Right ventricle myocardium superior (tissue), 1 donor: ENCODE measurements at regions not wholly inside any gene's neighbourhood (a gene's known extent, or its start where the extent isn't known, plus 50 kb on each side); places are given as distances from the start of the nearest gene placed in this dataset.
"Not testable (repeated sequence)": the region's sequence is repeated elsewhere in the genome, so short reads cannot be mapped to it uniquely, and the experiment has no call there.

Experiments used
- ATAC-seq: fragments of 200-7000 bp; cut with Tn5 transposase; one replicate; pipeline ENCODE4 v1.9.1; 2020; ENCODE audit warnings: mild to moderate bottlenecking; ENCODE audit not compliant: poor library complexity
- DNase-seq: peaks from one replicate; pipeline ENCODE4 v3.0.0-alpha.2; 2020
- intact Hi-C: fragments of 100-400 bp; cut with DNase I; formaldehyde crosslinking; loops from one replicate; pipeline ENCODE4 v1.11.2; 2022
- donor health status: DM: no; HTN: yes; CAD: no; lungs with severe emphysema.

DNA sequence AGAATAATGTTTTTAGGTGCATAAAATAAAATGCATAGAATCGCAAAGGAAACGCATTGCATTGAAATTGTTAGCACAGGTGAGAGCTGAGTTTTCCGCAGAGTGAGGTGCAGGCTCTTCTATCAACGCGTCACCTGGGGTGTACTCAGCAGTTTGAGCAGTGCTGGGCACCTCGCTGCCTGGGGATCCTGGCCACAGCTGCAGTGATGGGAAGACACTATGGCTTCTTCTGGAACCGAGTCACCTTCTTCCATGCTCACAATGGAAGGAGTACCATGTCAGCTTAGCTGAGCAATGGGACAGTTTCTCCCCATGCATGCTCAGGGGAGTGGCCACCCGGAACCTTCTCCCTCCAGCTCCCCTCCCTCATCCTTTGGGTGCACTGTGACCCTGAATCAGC is 95.4 kb upstream of the OTOS start:
- intact Hi-C loops, result loop anchor here (2.0 to 10.0 kb wide), 4 partner anchors 23 to 139 kb away; no protein-coding TSS in a partner anchor
- no peak for DNase-seq

DNA sequence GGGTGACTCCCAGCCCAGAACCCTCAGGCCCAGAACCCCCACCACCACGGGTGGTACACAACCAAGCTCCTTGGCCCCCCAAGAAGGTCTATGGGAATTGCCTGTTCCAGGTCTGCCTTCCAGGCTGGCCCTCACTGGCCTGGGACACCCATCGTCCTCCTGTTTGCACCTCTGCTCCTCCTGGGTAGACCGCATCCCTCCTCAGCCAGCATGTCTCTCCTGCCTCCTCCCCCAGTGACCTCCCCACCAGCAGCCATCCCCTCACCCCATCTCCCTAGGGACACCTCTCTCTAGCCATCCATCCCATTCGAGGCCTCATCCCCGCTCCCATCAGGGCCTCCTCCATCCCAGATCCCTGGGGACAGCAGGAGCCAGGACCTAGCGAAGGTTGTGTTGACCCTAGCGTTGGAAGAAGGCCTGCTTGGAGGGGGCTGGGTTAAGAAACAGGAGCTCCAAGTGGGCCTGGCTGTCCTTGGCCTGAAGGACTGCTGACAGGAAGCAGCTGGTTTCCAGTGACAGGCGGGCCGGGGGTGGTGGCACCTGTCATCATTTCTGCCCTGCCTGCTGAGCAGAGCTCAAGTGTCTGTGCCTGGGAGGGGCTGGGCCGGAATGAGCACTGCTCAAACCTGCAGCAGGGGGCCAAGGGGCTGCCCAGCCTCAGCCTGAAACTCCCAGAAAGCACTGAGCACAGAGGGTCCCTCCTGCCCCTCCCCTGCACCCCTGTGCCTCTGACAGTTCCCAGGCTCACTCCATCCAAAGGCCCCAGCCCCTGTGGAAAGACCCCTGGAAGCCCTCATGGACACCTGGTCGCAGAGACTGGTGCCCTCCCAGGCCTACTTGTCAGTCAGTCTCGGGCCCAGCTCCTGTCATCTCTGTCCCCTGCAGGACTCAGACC is 96.0 kb upstream of the OTOS start:
- intact Hi-C loops, result loop anchor here (2.0 to 10.0 kb wide), 4 partner anchors 22 to 138 kb away; no protein-coding TSS in a partner anchor
- ATAC-seq, result peak; percentile 65

More for the DNA sequence above, 95.4 kb upstream of the OTOS start:
- no peak for ATAC-seq

DNA sequence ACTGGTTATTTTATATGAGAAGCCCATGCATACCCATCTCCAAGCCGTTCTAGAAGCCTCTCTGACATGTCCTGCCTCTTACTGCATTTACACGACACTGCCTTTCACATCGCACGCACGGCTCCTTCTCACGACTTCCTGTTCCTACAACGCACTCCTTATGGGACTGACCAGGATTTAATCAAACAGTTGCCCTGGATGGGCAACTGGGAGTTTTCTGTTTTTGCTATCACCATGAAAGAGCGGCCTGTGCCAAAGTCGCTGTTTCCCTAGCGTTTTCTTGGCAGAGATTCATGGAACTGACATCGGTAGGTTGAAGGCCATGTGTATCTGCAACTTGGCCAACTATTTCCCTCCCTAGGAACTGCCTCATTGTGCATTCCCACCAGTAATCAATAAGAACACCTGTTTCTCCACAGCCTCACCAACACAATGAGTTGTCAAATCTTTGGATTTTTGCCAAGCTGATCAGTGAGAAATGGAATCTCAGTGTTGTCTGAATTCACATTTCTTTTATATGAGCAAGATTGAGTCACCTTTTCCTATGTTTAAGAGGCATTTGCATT is 97.2 kb upstream of the OTOS start:
- intact Hi-C loops, result loop anchor here (2.0 to 10.0 kb wide), 4 partner anchors 21 to 137 kb away; no protein-coding TSS in a partner anchor
- DNase-seq, result no peak
- ATAC-seq, result peak; percentile 21

More for the DNA sequence above, 96.0 kb upstream of the OTOS start:
- peak; percentile 87 for DNase-seq

DNA sequence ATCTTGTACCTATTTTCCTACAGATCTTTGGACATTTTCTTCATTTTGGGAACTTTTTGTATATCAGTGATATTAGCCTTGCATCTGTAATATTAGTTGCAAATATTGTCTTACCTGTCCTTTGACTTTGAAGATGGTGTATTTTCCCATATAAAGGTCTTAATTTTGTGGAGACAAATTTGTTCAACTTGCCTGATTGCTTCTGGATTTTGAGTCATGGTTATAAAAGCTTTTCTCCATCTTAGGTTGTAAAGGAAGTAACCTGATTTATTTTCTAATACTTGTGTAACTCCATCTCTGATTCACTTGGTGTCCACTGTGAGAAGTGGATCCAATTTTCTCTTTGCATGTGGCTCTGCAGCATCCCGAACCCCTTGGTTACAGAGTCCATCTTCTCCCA is 97.7 kb upstream of the OTOS start:
- no peak for ATAC-seq
- intact Hi-C loops, result loop anchor here (10.0 kb wide), 3 partner anchors 57 to 137 kb away; no protein-coding TSS in a partner anchor
- DNase-seq, result no peak

DNA sequence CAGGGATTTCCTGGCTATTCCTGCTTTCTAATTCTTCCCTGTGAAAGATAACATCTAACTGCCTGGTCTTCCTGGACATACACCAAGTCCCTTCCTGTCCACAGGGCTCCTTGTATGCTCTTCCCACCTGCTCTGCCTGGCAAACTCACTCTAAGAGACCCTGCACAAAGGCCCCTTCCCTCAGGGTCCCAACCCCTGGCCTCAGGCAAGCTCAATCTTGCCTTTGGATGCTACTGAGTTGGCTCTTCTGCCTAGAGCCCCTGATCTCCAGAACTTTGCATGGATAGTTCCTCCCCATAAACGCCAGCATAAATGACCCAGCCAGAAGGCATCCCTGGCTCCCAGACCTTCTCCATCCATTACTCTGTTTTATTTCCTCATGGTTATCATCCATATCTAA is 98.3 kb upstream of the OTOS start:
- intact Hi-C loops, result loop anchor here (10.0 kb wide), 3 partner anchors 56 to 136 kb away; no protein-coding TSS in a partner anchor
- no peak for ATAC-seq
- DNase-seq, result no peak

DNA sequence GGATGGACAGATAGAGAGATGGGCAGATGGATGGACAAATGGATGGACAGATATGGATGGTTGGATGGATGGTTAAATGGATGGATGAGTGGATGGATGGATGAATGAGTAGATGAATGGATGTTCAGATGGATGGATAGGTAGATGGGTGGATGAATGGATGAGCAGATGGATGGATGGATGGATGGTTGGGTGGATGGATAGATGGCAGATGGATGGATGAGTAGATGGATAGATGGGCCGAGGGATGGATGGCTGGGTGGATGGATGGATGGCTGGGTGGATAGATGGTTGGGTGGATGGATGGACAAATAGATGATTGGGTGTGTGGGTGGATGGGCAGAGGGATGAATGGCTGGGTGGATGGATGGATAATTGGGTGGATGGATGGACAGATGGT is 98.9 kb upstream of the OTOS start:
- DNase-seq, result no peak
- ATAC-seq, result no peak
- intact Hi-C loops, result loop anchor here (10.0 kb wide), 3 partner anchors 55 to 135 kb away; no protein-coding TSS in a partner anchor

DNA sequence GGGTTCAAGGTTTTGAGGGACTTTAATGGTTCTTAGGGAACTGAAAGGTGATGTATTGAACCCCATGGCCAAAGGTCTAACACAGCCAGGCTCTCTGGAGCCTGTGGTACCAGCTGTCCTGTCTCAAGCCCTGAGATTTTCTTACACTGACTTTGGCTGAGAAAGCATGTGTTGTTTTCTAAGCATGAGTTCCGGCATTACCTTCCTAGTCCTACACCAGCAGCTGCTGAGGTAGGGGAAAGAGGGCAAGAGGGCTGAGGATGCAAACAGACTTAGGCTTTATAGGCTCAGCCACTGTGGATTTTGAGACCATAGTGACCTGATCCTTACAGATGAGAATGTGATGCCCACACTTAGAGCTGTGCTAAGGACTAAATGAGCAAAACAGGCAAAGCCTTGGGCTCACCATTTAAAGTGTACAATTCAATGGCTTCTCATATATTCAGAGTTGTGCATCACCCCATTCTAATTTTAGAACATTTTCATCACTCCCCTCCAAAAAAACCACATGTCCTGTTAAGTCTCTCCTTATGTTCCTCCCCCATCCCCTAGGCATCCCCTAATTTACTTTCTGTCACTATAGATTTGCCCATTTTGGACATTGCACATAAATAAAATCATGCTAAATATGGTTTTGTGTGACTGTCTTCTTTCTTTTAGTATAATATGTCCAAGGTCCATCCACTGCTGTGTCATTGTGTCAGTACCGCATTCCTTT is 99.7 kb upstream of the OTOS start:
- intact Hi-C loops, result no loop called here
- ATAC-seq, result no peak
- DNase-seq, result no peak

DNA sequence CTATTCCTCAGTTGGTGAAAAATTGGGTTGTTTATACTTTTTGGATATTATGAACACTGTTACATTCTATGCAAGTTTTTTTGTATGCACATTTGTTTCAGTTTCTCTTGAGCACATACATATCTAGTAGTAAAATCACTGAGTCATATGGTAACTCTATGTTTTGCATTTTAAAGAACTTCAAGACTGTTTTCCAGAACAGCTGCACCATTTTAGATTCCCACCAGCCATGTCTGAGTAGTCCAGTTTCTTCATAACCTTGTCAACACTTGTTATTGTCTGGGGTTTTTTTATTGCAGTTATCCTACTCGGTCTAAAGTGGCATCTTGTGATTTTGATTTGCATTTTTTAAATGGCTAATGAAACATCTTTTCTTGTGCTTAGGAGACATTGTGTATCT is 100.3 kb upstream of the OTOS start:
- intact Hi-C loops, result no loop called here
- ATAC-seq (no peak), DNase-seq (no peak)

DNA sequence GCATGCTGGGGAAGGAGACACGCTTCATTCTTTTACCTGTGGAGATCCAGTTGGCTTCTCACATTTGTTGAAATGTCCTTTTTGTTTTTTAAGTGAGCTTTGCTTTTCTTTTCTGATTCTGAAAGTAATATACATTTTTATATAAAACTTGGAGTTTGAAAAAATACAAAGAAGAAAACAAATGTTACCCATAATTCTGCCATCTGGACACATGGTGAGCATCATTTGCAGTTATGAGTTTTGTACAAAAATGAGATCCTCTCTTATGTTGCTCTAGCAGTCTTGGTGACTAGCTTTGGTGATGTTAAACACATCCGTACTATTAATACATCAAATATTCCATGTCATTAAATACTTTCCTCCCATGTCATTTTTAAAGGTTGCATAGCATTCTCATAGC is 101.1 kb upstream of the OTOS start:
- DNase-seq (no peak), ATAC-seq (no peak)
- intact Hi-C loops, result no loop called here

DNA sequence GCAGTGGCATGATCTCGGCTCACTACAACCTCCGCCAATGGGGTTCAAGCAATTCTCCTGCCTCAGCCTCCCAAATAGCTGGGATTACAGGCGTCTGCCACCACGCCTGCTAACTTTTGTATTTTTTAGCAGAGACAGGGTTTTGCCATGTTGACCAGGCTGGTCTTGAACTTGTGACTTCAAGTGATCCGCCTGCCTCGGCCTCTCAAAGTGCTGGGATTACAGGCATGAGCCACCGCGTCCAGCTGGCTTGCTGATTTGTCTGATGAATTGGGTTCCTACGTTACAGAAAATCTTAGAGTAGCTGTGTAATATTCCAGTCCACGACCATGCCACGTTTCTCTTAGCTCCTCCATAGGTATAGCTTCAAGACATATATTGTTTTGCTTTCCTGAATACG is 102.6 kb upstream of the OTOS start:
- ATAC-seq, intact Hi-C loops, DNase-seq: not testable (repeated sequence)

DNA sequence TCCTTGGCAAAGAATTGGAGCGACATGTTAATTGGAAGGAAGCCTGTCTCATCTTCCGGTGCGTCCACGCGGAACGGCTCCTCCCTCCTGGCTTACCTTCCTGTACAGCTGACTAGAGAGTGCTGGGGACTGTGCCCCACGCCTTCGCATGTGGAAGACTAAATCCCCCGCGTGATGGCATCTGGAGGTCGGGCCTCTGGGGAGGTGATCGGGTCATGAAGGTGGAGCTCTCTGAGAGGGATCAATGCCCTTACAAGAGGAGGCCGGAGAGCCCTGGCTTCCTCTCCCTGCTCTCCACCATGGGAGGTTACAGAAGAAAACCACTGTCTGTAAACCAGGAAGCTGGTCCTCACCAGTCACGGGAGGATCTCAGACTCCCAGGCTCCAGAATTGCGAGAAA is 104.1 kb upstream of the OTOS start:
- no peak for DNase-seq
- intact Hi-C loops, result no loop called here
- no peak for ATAC-seq

DNA sequence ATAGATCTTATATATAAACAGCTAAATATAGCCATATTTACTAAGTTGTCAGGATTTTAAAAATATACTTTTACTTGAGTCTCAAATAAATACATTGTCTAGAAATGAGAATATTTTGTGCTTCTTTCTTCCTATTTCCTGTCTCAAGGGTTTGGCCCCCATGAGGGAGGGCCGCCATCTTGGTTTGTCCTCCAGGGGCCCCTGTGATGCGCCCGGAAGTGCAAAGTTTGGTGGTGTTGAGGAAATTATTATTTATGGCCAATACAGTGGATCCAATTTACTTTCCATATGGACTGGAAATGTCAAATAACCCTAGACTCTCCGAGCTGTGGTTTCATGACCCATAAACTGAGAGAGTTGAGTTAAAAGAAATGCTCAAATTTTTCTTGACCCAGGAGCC is 104.7 kb upstream of the OTOS start:
- intact Hi-C loops, result no loop called here
- ATAC-seq (no peak), DNase-seq (no peak)

DNA sequence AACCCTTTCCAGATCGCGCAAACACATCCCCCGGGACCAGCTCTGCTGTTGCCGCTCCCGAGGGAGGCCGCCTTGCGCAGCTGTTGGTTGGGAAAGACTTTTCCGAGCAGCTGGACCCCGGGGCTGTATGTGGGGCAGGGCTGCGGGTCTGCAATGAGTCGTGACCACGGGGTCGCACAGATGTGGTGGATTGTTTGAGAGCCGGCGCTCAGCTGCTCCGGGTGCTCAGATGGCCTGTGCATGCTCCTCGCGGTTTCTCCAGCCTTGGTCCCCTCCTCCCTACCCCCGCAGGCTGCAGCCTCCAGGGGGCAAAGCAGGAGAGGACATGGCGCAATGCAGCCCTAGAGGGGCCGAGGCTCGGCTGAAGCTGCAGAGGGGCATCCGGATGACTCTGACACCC is 105.2 kb upstream of the OTOS start:
- ATAC-seq, result peak; percentile 46
- intact Hi-C loops, result no loop called here
- DNase-seq, result peak; percentile 77

DNA sequence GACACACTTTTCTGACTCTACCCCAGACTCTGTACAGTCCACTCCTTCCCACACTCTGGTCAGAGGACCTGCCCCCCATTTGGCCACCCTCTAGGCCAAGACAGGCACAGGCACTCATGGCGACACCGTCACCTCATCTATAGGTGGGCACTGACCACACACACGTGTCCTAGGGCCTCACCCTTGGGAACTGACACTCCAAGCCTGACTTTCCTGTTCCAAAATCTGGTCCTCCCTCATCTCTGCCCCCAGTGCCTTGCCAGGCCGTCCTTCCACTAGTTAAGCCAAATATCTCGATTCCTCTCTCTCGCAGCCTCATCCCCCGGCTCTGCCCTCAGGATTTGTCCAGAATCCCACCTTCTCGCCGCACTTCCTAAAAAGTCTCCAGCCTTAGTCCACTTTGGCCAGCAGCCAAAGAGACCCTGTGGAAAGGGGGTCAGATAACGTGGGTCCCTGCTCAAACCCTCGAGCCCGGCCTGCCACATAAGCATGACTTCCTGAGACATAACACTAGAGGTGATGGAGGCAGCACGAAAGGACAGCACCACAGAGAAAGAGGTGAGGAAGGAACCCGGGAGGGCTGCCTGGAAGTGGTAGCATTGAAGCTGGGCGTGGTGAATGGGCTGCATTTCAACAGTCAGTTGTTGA is 105.8 kb upstream of the OTOS start:
- ATAC-seq (no peak), DNase-seq (no peak)
- intact Hi-C loops, result no loop called here

DNA sequence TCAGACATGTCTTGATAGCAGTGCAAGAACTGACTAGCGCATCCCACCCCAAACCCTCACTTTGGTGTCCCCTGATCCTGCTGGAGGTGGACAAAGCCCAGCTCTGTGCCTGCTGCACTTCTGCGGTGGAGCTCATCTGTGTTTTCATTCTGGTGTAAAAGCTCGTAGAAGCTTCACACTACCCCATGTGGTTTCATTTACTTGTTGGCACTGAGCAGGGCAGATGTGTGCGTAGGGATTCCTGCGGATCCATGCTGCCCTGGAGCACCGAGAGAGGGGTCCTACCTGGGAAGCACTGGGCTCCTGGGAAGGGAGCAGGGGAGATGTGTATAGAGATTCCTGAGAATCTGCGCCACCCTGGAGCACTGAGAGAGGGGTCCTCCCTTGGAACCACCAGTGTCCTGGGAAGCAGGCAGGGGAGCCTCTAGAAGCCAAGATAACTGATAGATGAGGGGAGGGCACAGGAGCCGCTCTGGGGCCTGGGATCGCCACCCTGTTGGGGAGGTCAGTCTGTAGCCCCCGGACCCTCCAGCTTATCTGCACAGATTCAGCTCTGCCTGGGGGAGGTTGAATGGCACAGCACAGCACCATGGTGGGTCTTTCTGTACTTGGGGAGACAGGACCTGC is 106.9 kb upstream of the OTOS start:
- intact Hi-C loops, result no loop called here
- ATAC-seq, result no peak
- no peak for DNase-seq

DNA sequence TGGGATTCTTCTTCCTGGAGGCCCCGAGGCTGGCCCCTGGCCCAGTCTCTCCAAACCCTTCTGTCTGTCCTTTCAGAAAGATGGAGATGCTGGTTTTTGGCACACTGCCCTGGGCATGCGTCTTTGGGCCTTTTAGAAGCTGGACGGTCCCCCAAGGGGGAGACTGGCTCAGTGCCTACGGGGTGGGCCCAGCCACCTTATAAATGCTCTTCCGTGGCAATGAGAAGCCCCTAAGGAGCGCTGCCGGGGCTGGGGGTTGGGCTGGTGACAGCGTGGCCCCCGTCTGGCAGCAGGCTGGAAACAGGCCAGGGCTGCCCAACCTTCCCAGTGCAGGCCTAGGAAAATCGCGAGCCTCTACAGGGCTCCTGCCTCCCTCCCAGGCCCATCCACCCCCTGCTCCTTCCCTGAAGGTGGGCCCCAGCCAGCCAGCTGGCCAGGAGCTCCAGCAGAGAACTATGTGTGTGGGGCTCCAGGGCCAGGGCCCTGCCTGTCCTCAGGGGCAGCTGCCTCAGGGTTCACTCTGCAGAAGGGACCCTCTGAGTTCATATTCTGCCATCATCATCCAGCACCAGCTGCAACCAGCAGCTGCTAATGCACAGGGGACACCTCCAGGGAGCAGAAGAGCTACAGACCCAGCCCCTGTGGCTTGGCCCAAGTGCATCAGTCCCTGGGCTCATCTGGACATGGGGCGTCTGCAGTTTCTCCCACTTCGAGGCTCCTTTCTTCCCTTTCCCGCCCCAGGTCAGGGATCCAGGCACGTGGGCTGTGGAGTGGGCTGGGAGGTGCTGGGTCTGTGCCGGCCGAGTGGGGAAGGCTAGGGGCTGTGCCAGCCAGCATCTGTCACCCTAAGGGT is 107.6 kb upstream of the OTOS start:
- intact Hi-C loops, result no loop called here
- DNase-seq (no peak), ATAC-seq (no peak)

DNA sequence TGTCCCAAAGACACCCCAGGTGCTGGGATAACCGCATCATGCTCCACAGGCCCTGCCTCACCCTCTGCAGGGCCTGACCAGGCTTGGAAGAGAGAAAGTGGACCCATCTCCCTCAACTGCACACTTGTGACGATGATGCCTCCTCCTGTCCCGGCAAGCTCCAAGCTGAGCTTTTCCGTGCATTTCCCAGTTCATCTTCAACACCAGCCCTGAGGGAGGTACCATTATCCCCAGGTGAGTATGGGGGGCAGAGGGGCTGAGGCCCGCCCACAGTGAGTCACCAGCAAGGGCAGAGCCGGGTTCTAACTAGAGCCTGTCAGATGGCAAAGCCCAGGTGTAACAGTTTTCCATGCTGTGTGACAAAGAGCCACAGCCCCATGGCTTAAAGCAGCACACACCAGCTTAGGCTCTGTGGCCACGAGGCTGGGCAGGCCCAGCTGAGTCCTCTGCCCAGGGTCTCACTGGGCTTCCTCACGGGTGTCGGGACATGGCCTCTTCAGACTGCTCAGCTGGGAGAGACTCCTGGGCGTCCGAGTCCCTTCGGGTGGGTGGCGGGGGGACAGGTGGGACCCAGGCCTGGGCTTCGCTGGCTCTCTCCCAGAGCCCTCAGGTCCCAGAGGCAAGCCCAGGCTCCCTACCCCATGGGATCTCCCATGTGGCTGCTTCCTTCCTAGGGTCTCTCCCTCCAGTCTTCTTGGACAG is 108.4 kb upstream of the OTOS start:
- DNase-seq (no peak), ATAC-seq (no peak)
- intact Hi-C loops, result no loop called here
